Calu3 (cell line): ENCODE measurements at regions not wholly inside any gene's neighbourhood (a gene's known extent, or its start where the extent isn't known, plus 50 kb on each side); places are given as distances from the start of the nearest gene placed in this dataset.
"Not testable (repeated sequence)": the region's sequence is repeated elsewhere in the genome, so short reads cannot be mapped to it uniquely, and the experiment has no call there.

ENCODE experiments used
- BruUV-seq: library from RNA; stranded (reverse); fragments of 400-500 nt; replicated peaks from 2 replicates; lab custom pipeline; 2021; lab: Mats Ljungman, UMichigan
- CTCF ChIA-PET: fragments of 300-600 bp; sonication (Branson Sonifier 250); formaldehyde crosslinking; loops from one replicate; lab custom pipeline; 2022; ENCODE audit warnings: antibody characterized with exemption; lab: Charles Lee
- DNase-seq: peaks from one replicate; pipeline ENCODE4 v3.0.0; 2022
- H3K27ac Mint-ChIP-seq: one replicate; pipeline ENCODE4 v1.8.0; 2022; ENCODE audit warnings: mixed read lengths; ENCODE audit not compliant: unreplicated experiment
- H3K27me3 Mint-ChIP-seq: one replicate; pipeline ENCODE4 v1.8.0; 2022; ENCODE audit warnings: mixed read lengths; ENCODE audit not compliant: unreplicated experiment
- H3K36me3 Mint-ChIP-seq: one replicate; pipeline ENCODE4 v1.8.0; 2022; ENCODE audit warnings: mild to moderate bottlenecking, moderate library complexity, mixed read lengths; ENCODE audit not compliant: insufficient read depth, unreplicated experiment
- H3K4me1 Mint-ChIP-seq: one replicate; pipeline ENCODE4 v1.8.0; 2022; ENCODE audit warnings: mild to moderate bottlenecking, low read depth, mixed read lengths; ENCODE audit not compliant: unreplicated experiment
- H3K4me3 Mint-ChIP-seq: one replicate; pipeline ENCODE4 v1.8.0; 2022; ENCODE audit warnings: mild to moderate bottlenecking, low read depth, moderate library complexity, mixed read lengths; ENCODE audit not compliant: unreplicated experiment
- H3K9me3 Mint-ChIP-seq: one replicate; pipeline ENCODE4 v1.8.0; 2022; ENCODE audit warnings: low read depth, mixed read lengths; ENCODE audit not compliant: unreplicated experiment
- CTCF ChIP-seq: fragments of 200-600 bp; IDR thresholded peaks from one replicate; pipeline ENCODE4 v1.8.0; 2022; ENCODE audit warnings: antibody characterized with exemption; ENCODE audit not compliant: unreplicated experiment
- intact Hi-C: fragments of 100-400 bp; cut with micrococcal nuclease; formaldehyde crosslinking; loops from one replicate; pipeline ENCODE4 v1.10.0; 2022; ENCODE audit not compliant: unreplicated experiment

GRCh38 chr6:6453186-6453585 is 132.7 kb upstream of the F13A1 start:
- no peak overlapping the region for H3K4me3 Mint-ChIP-seq
- no peak for DNase-seq
- peaks cover 26% of the 10 kb centered on the region for H3K27me3 Mint-ChIP-seq
- CTCF ChIA-PET: no interaction called here
- H3K27ac Mint-ChIP-seq: no peak overlapping the region
- no peaks in the 10 kb centered on the region for H3K4me1 Mint-ChIP-seq
- intact Hi-C loops: no loop called here
- no peaks in the 10 kb centered on the region for H3K36me3 Mint-ChIP-seq
- no TSS peak for BruUV-seq
- no peak for TF ChIP-seq CTCF
- no peaks in the 10 kb centered on the region for H3K9me3 Mint-ChIP-seq

- Mint-ChIP-seq H3K27ac (no peak overlapping the region), H3K27me3 (peaks cover 21% of the 10 kb centered on the region), H3K4me1 (no peaks in the 10 kb centered on the region), H3K9me3 (no peaks in the 10 kb centered on the region), H3K4me3 (no peak overlapping the region), H3K36me3 (no peaks in the 10 kb centered on the region)
- no peak for DNase-seq
- no peak for TF ChIP-seq CTCF
- BruUV-seq: no TSS peak
- intact Hi-C loops: no loop called here
- CTCF ChIA-PET: no interaction called here
These were observed 133.2 kb upstream of the LY86 start for GRCh38 chr6:6455272-6455671.

- CTCF ChIA-PET: no interaction called here
- no peak for TF ChIP-seq CTCF
- intact Hi-C loops: no loop called here
- Mint-ChIP-seq H3K4me1 (no peaks in the 10 kb centered on the region), H3K4me3 (no peak overlapping the region), H3K27me3 (peaks cover 29% of the 10 kb centered on the region), H3K27ac (no peak overlapping the region), H3K9me3 (no peaks in the 10 kb centered on the region), H3K36me3 (no peaks in the 10 kb centered on the region)
- no peak for DNase-seq
- BruUV-seq: no TSS peak
These were observed 130.3 kb upstream of the LY86 start for GRCh38 chr6:6458172-6458571.

GRCh38 chr6:6459963-6460362 is 128.6 kb upstream of the LY86 start:
- H3K27ac Mint-ChIP-seq, H3K4me1 Mint-ChIP-seq, H3K36me3 Mint-ChIP-seq, H3K9me3 Mint-ChIP-seq, BruUV-seq, DNase-seq, intact Hi-C loops, H3K4me3 Mint-ChIP-seq: not testable (repeated sequence)
- CTCF ChIA-PET: interaction anchor here (0.8 kb wide), 1 partner anchor 28 kb away, joined by 3 read pairs; no protein-coding TSS in a partner anchor
- H3K27me3 Mint-ChIP-seq: peaks cover 15% of the 10 kb centered on the region

- DNase-seq: no peak
- no peaks in the 10 kb centered on the region for H3K4me1 Mint-ChIP-seq
- BruUV-seq: no TSS peak
- H3K27ac Mint-ChIP-seq: no peak overlapping the region
- intact Hi-C loops: no loop called here
- H3K36me3 Mint-ChIP-seq: no peaks in the 10 kb centered on the region
- no peak for TF ChIP-seq CTCF
- peaks cover 15% of the 10 kb centered on the region for H3K27me3 Mint-ChIP-seq
- H3K9me3 Mint-ChIP-seq: no peaks in the 10 kb centered on the region
- CTCF ChIA-PET: interaction anchor here (0.8 kb wide), 1 partner anchor 27 kb away, joined by 3 read pairs; no protein-coding TSS in a partner anchor
- H3K4me3 Mint-ChIP-seq: no peak overlapping the region
These were observed 128.1 kb upstream of the LY86 start for GRCh38 chr6:6460416-6460815.
